GM21423 (cell line): ENCODE measurements at regions not wholly inside any gene's neighbourhood (a gene's known extent, or its start where the extent isn't known, plus 50 kb on each side); places are given as distances from the start of the nearest gene placed in this dataset.
"Not testable (repeated sequence)": the region's sequence is repeated elsewhere in the genome, so short reads cannot be mapped to it uniquely, and the experiment has no call there.

Source experiments
- ATAC-seq: cut with Tn5 transposase; IDR thresholded peaks from one replicate; pipeline ENCODE4 v1.9.1; 2021; ENCODE audit warnings: mild to moderate bottlenecking, moderate library complexity; ENCODE audit not compliant: unreplicated experiment

DNA sequence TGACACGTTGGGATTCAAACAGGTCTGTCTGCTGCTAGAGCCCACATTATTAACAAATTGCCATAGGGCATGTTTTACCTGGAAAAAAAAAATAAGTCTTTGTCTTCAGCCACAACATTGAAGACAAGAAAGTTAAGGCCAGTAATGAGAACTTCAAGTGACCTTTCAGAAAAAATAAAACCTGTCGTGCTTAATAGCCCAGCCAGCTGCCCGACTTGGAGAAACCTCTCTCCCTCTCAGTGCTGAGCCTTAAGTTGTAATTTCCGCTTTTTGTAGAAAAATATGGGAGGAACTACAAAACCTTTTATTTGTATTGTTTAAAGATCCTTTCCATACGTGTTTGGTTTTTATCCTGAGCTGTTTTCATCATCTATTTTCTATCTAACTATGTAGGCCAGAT lies 454.3 kb upstream of the SLITRK6 start:
- not testable (repeated sequence) for ATAC-seq

DNA sequence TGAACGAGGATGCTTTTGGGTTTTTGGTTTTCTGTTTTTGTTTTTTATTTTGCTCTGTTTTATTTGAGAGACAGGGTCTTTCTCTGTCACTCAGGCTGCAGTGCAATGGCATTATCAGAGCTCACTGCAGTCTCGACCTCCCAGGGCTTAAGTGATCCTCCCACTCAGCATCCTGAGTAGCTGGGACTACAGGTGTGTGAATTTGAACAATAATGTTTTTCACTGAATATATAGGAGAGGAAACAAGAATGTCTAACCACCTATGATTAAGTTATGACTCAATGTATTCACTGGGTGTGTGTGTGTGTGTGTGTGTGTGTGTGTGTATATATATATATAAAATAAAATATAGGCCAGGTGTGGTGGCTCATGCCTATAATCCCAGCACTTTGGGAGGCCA lies 456.6 kb upstream of the SLITRK6 start:
- ATAC-seq: not testable (repeated sequence)

DNA sequence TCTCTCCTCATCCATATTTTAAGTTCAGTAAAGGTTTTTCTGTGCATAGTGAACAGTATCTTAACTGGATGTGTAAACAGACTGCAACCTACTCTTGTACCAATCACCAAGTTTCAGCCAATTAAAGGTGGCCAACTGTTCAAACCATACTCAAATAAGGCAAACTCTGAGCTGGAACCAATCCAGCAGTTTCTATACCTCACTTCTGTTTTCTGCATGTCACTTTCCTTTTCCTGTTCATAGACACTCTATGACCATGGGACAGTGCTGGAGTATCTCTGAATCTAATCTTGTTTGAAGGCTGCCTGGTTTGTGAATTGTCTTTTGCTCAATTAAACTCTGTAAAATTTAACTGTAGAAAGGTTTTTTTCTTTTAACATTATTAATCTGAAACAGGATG lies 470.3 kb upstream of the SLITRK6 start:
- ATAC-seq: no peak

DNA sequence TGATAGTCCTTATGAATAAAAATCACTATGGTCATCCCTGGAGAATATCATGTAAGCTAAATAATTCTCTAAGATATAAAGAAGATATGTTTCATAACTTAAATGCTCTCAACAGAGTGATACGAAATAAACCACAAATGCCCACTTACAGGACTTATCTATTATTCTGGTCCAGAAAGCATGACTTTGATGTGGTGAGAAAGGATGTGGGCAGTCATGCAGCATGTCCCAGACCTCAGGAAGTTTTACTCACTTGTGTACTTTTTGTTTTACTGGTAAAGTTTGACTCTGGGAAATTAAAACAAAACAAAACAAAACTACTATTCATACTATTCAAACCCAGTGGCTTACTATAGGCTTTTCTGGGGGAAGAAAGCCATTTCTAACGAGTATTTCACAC lies 483.2 kb upstream of the SLITRK6 start:
- ATAC-seq: no peak

DNA sequence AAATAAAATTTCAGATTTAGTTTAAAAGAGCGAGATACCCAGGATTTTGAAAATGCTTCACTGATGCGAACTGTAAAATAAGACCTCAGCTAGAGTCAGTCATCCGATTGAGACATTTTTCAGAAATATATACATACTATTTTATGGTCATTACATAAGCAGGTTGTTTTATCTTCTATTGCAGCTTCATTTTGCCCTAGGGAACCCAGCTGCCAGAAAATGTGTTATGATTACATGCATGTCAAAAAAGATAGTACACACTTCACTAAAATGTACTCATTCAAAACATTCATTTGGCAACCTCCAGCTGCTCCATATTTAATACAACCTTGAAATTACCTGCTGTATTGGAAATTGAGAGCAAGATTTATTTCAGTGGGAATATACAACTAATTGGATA lies 483.8 kb upstream of the SLITRK6 start:
- no peak for ATAC-seq

DNA sequence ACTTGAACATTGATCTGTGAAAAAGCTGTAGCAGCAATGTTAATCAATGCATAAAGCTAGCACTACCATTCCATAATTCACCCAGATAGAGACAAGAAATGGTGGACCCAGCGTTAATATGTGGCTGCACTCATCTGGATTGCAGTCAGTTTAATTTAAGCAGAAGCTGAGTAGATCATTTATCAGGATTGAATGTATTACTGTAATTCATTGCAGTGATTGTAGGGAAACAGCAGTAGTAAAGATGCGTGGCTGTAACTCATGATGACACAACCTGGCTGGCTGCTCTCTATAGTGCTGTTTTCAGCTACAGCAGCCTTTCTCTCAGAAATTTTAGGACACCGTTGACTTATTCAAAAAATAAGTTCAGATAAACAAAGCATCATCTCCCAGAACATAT lies 499.5 kb upstream of the SLITRK6 start:
- ATAC-seq: no peak

DNA sequence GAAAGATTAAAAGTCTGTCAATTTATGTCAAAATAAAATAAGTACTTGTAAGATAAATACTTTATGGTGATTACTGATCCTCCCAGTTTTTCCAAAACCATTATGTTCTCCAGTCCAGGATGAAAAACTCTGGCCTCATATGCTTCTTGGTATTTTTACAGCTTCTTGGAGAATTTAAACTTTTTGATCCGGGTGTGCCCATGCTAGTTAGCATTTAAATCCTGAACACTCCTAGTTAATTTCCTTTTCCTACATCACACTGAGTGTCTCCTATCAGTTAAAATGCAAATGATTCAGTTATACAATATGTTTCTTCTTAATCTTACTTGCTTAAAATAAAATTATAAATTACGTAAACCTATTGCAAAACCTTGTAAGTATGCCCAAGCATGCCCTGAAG lies 499.9 kb upstream of the SLITRK6 start:
- ATAC-seq: no peak

DNA sequence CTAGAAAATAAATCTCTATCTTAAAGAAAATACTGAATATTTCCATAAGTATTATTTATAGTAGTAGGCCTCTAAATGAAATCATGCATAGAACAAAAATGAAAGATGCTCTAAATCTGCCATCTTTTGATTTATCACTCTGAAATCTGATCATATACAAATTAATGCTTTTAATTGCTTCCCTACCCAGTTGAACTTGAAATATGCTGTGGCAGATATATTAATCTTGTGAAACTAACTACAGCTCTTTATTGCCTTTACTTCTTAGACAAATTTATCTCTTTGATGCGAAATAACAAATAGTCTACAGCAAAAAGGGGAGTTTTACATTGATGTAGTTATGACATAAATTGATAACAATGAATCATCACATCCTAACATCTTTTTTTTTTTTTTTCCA lies 510.7 kb upstream of the SLITRK6 start:
- ATAC-seq: no peak

DNA sequence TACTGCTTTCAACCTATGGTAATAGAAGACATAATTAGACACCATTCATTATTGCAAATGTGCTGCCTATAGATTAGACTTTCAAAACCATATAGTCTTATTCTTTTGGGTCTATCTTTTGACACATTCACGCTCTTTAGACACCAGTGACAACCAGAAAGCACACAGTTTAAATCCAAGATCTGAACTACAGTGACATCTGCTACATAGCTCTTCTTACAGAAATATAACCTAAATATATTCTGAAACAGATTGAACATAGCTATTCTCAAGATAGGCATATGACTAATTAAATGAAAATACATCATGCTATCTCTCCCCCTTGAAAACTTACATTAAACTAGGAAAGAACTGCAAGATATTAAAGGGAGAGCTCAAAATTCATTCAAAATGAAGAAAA lies 514.2 kb upstream of the SLITRK6 start:
- ATAC-seq: no peak

DNA sequence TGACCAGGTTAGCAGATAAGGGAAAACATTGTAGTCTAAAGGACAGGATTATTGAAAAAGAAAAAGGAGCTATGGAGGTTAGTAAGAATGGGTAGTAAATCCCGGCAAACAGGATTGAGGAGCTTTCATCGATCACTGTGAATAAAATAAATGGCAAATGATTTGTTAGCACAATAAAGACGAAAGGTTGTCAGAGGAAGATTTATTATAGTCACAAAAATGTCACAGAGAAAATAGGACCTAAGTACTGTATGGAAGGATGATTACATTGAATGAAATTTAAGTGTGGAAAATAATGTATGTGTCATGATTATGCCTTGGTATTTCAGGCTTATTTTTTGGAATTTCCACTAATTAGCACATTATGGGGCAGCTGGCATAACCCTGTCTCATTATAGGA lies 519.2 kb upstream of the SLITRK6 start:
- no peak for ATAC-seq

DNA sequence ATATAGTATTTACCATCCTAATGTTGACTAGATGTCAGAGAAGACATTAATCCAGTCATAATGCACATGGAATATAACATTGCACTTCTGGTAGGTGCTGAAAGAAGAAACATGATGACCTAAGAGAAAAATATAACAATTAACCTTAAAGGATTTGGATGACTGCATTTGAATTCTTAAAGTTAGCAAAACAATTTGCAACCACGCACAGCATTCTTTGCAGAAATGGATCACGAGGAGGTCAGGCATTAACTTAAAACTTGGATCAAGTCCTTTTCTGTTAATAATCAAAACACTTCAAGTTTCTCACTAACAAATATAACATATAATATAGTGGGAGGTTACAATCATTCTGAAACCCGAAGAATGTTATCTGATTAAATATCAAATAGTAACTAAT lies 525.0 kb upstream of the SLITRK6 start:
- ATAC-seq: no peak

DNA sequence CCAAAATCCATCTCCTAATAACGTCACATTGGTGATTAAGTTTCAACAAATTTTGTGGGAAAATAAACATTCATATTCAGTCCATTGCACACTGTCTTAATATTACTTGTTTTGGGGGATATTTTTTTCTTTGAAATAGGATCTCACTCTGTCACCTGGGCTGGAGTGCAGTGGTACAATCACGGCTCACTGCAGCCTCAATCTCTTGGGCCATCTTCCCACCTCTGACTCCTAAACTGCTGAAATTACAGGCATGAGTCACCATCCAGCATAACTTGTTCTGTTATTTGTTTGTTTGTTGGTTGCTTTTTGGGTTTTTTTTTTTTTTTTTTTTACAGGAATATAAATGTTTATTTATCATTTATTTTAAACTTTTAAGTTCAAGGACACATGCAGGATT lies 556.1 kb upstream of the SLITRK6 start:
- no peak for ATAC-seq

DNA sequence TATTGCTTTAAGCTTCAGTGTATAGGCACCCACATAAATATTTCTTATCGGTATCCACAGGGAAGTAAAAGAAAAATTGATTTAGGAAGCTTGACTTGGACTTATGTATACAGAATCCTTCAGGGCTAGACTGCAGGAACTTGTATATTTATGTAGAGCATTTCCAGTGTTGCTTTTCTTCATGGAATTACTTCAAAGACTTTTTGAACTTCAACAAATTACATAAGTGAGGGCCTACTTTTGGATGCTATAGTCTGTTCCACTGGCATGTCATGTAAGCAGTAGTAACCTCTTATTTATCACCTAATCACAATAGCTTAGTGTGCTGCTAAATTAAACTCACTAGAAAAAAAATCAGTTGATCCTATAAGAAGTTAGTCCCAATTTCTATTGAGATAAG lies 557.9 kb upstream of the SLITRK6 start:
- ATAC-seq: no peak

DNA sequence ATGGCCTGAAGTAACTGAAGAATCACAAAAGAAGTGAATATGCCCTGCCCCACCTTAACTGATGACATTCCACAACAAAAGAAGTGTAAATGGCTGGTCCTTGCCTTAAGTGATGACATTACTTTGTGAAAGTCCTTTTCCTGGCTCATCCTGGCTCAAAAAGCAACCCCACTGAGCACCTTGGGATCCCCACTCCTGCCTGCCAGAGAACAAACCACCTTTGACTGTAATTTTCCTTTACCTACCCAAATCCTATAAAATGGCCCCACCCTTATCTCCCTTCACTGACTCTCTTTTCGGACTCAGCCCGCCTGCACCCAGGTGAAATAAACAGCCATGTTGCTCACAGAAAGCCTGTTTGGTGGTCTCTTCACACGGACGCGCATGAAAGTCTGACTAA lies 564.5 kb upstream of the SLITRK6 start:
- not testable (repeated sequence) for ATAC-seq

DNA sequence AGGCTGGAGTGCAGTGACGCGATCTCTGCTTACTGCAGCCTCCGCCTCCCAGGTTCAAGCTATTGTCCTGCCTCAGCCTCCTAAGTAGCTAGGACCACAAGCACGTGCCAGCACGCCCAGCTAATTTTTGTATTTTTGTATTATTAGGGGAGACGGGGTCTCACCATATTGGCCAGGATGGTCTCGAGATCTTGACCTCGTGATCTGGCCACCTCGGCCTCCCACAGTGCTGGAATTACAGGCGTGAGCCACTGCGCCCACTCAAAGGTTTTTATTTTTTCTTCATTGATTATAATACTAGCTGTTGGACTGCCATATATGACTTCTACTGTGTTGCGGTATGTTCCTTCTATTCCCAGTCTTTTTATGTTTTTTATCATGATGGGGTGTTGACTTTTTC lies 569.7 kb upstream of the SLITRK6 start:
- no peak for ATAC-seq

DNA sequence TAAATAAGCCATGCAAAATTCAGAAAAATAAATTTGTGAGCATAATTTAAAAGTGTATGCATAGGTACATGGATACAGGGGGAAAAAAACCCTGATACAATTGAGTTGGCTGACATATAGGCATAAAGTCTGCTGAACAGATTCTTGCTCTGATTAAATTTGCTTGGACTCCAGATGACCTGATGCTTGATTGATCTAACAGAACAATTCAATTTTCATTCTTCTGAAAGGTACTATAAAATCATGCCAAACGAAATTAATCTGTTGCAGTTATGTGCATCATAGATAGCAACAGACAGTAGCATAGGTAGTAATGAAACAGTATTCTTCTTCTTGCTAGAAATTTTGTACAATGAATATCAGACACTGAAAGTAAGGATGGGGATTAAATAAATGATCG lies 578.2 kb upstream of the SLITRK6 start:
- no peak for ATAC-seq

DNA sequence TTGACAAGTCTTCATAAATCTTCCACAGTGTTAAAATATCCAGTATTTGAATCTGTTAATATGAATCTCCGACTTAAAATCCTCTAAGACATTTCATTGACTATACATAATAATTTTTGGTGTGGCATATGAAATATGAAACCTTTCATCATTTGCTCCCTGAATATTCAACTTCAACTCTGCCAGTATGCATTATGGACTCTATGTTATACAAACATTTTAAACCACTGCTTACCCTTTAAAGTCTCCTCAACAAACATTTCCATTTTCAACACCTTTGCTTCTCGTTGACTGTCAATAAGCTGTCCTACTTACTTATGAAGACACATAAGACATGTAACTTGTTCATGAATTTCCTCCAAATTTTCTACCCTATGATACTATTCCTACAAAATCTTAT lies 579.4 kb upstream of the SLITRK6 start:
- no peak for ATAC-seq

DNA sequence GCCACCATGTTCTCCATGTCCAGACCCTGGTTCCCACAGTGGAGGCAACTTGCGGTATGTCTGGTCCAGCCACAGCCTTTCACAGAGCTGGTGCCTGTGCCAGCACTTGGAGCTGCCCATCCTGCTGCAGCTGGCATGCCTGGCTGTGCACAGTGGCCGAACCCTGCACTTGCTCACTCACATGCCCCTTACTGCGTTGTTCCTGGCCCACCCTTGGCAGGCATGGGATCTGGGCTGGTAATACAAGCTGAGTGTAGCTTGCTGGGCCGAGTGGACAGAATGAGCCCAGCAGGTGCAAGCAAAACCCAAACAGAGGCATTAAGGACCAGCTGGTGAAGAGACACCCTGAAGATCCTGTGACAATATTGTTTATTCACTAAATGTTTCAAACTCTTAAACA lies 583.9 kb upstream of the SLITRK6 start:
- ATAC-seq: no peak

DNA sequence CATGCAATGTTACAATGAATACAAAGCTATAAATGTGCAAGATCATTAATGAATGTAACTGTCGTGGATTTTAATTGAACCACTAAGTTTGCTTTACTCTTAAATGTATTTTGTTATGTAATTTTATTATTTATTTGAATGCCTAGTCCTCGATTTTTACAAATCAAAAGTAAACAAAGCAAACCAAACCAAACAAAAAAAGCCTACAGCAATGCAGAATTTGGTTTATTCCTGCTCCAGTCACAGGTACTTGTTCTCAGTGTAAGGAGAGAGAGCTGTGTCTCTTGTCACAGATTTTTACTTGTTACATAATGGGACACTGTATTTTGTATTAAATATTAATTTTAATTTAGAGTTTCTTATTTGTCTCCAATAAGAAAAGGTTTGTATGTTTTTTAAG lies 584.3 kb upstream of the SLITRK6 start:
- ATAC-seq: no peak

DNA sequence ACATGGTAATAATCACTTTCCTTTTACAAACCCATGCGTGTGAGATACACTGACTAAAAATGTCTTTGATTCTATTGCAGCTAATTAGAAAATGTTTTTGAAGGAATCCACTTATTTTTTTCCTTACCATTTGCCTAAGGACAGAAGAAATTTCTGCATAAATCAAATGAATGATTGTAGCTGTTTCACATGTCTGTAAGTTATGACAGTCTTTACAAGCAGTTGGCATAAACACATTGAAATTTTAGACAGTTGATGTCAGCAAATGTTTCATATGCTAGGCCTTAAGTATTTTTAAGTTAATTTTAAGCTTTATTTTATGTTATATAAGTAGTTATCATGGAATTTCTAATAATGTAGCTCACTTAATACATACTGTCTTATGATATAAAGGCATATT lies 598.4 kb upstream of the SLITRK6 start:
- ATAC-seq: no peak

DNA sequence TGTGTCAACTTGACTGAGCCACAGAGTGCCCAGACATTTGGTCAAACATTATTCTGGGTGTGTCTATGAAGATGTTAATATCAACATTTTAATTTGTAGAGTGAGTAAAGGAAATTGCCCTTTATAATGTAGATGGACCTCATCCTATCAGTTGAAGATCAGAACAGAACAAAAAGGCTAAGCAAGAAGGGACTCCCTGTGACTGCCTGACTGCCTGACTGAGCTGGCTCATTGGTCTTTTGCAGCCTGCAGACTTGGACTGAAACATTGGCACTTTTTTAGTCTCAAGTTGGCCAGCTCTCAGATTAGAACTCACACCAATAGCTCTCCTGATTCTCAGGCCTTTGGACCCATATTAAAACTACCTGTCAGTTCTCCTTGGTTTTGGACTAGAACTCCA lies 600.4 kb upstream of the SLITRK6 start:
- no peak for ATAC-seq

DNA sequence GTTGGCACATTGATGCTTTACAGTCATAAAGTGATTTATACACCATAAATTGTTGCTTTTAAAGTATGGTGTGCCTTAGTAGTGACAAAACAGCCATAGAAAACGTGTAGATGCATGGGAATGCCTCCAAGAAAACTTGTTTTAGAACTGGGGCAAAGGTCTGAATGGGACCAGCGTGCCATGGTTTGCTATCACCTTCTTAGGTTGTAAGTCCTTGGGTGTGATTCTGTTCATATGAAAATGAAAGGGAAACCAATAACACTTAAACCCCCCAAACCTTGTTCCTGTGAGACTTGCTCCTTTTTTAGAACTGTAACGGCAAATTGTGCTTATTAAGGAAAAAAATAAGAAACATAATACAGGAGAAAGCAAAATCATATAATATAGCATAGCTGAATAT lies 603.3 kb upstream of the SLITRK6 start:
- no peak for ATAC-seq

DNA sequence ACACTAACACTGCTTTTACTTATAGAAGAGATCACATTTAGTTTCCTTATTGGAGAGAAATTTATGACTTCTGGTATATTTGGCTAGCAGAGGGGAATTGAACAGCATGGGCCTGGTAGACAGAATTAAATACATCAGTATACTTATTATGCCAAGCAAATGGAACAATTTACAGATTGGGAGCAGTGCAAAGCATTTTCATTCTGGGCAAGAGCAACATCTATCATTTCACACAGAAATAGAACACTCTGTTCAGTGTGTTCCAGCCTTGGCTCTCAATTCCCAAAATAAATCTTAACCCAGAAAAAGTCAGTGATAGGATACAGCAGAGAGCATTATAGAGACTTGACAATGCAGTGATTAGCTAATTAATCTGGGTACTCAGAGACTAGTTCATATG lies 604.0 kb upstream of the SLITRK6 start:
- ATAC-seq: no peak
